Activated CD4-positive, alpha-beta T cell treated with anti-CD3 and anti-CD28 coated beads, Interleukin-2, amount 50 U/mL, for 1 hour (primary cell): ENCODE measurements at regions not wholly inside any gene's neighbourhood (a gene's known extent, or its start where the extent isn't known, plus 50 kb on each side); places are given as distances from the start of the nearest gene placed in this dataset.
"Not testable (repeated sequence)": the region's sequence is repeated elsewhere in the genome, so short reads cannot be mapped to it uniquely, and the experiment has no call there.

ENCODE experiments used
- DNase-seq: peaks from one replicate; pipeline ENCODE4 v3.0.0-alpha.2; 2020

GRCh38 chrX:124720532-124720931 lies 374.2 kb downstream of the SH2D1A start:
- DNase-seq, result no peak

GRCh38 chrX:124725502-124725901 lies 379.1 kb downstream of the SH2D1A start:
- no peak for DNase-seq

GRCh38 chrX:124726292-124726691 lies 379.9 kb downstream of the SH2D1A start:
- DNase-seq, result no peak

- DNase-seq, result no peak
Measured at GRCh38 chrX:124726881-124727280, 380.5 kb downstream of the SH2D1A start.

- DNase-seq, result peak; percentile 42
Measured at GRCh38 chrX:124736553-124737270, 390.3 kb downstream of the SH2D1A start.

GRCh38 chrX:124737771-124738170 lies 391.4 kb downstream of the SH2D1A start:
- no peak for DNase-seq

- no peak for DNase-seq
Measured at GRCh38 chrX:124747295-124747694, 400.9 kb downstream of the SH2D1A start.

GRCh38 chrX:124764354-124764753 lies 418.0 kb downstream of the SH2D1A start:
- no peak for DNase-seq

GRCh38 chrX:124769166-124769565 lies 422.8 kb downstream of the SH2D1A start:
- no peak for DNase-seq

GRCh38 chrX:124771292-124771691 lies 424.9 kb downstream of the SH2D1A start:
- DNase-seq, result no peak

GRCh38 chrX:124788253-124788652 lies 441.9 kb downstream of the SH2D1A start:
- not testable (repeated sequence) for DNase-seq

- DNase-seq, result not testable (repeated sequence)
Measured at GRCh38 chrX:124789874-124790273, 443.5 kb downstream of the SH2D1A start.

GRCh38 chrX:124791492-124792095 lies 445.2 kb downstream of the SH2D1A start:
- no peak for DNase-seq

GRCh38 chrX:124796989-124797388 lies 450.6 kb downstream of the SH2D1A start:
- no peak for DNase-seq

- DNase-seq, result no peak
Measured at GRCh38 chrX:124804962-124805361, 458.6 kb downstream of the SH2D1A start.

- DNase-seq, result no peak
Measured at GRCh38 chrX:124805486-124805885, 459.1 kb downstream of the SH2D1A start.

GRCh38 chrX:124814106-124814505 lies 467.7 kb downstream of the SH2D1A start:
- DNase-seq, result no peak

- DNase-seq, result no peak
Measured at GRCh38 chrX:124818033-124818432, 471.7 kb downstream of the SH2D1A start.

GRCh38 chrX:124818764-124819163 lies 472.4 kb downstream of the SH2D1A start:
- DNase-seq, result no peak

GRCh38 chrX:124820738-124821137 lies 474.4 kb downstream of the SH2D1A start:
- no peak for DNase-seq

GRCh38 chrX:124827258-124827845 lies 481.0 kb downstream of the SH2D1A start:
- no peak for DNase-seq

- no peak for DNase-seq
Measured at GRCh38 chrX:124829930-124830329, 483.6 kb downstream of the SH2D1A start.

- no peak for DNase-seq
Measured at GRCh38 chrX:124836786-124837185, 482.9 kb upstream of the TEX13C start.

- no peak for DNase-seq
Measured at GRCh38 chrX:124842205-124842604, 477.5 kb upstream of the TEX13C start.
